ENCODE measurements at regions not wholly inside any gene's neighbourhood (a gene's known extent, or its start where the extent isn't known, plus 50 kb on each side); places are given as distances from the start of the nearest gene placed in this dataset.

- TF ChIP-seq CTCF (conservative IDR thresholded peaks at IDR 0.05) (no peak), EZH2 (IDR thresholded peaks at IDR 0.05; ENCODE audit: low read depth) (no peak)
Measured at GRCh38 chr7:34417781-34418180, 240.2 kb upstream of the NPSR1 start.

All from PC-9 (cell line).